B cell (primary cell): ENCODE measurements at regions not wholly inside any gene's neighbourhood (a gene's known extent, or its start where the extent isn't known, plus 50 kb on each side); places are given as distances from the start of the nearest gene placed in this dataset.

Experiments
- ATAC-seq: fragments of 200-7000 bp; cut with Tn5 transposase; one replicate; pipeline ENCODE4 v1.10.0; 2021; ENCODE audit warnings: low read depth, mild to moderate bottlenecking, moderate number of reproducible peaks, moderate library complexity
- CTCF ChIA-PET: fragments of 350-600 bp; sonication (Branson Sonifier 250); formaldehyde crosslinking; loops from one replicate; lab custom pipeline; 2021; ENCODE audit warnings: antibody characterized with exemption, inconsistent platforms; lab: Charles Lee
- POLR2A ChIA-PET: fragments of 350-600 bp; sonication (Branson Sonifier 250); formaldehyde crosslinking; loops from one replicate; lab custom pipeline; 2021; ENCODE audit warnings: antibody characterized with exemption; lab: Charles Lee
- DNase-seq: peaks from one replicate; pipeline ENCODE4 v3.0.0; 2013
- H2AFZ ChIP-seq: 2 replicates; pipeline ENCODE4 v1.6.1; 2012; ENCODE audit warnings: mild to moderate bottlenecking, low read depth, low read length; ENCODE audit not compliant: insufficient read depth, poor library complexity, severe bottlenecking
- H3K27ac ChIP-seq, 2 donors: 1 replicate in 1 of 2; 2 replicates in 1 of 2; pipeline ENCODE4 v1.5.1; 2012 to 2013; ENCODE audit warnings: low read length in 2 of 2, mild to moderate bottlenecking in 2 of 2, moderate library complexity in 1 of 2
- H3K27me3 ChIP-seq, 4 experiments: fragments of 200-600 bp in 1 of 4; sonication (generic) in 1 of 4; replicated peaks in 1 of 4; 1 replicate in 2 of 4; 2 replicates in 2 of 4; pipeline versions ENCODE4 v1.6.1 to v1.7.0; 2013 to 2016; ENCODE audit warnings: low read length in 3 of 4, mild to moderate bottlenecking in 2 of 4, mixed read lengths in 1 of 4, moderate library complexity in 1 of 4; ENCODE audit not compliant: insufficient read depth in 4 of 4, control insufficient read depth in 3 of 4; ENCODE audit errors: control extremely low read depth in 1 of 4
- H3K36me3 ChIP-seq, 2 experiments: replicated peaks in 1 of 2; 1 replicate in 1 of 2; 2 replicates in 1 of 2; pipeline versions ENCODE4 v1.6.1 to v1.7.1; 2013; ENCODE audit warnings: low read length in 1 of 2; ENCODE audit not compliant: insufficient read depth in 2 of 2, control insufficient read depth in 1 of 2; ENCODE audit errors: control extremely low read depth in 1 of 2, extremely low read depth in 1 of 2
- H3K4me1 ChIP-seq, 2 donors: fragments of 200-600 bp in 1 of 2; sonication (generic) in 1 of 2; 1 replicate in 1 of 2; 2 replicates in 1 of 2; pipeline versions ENCODE4 v1.5.1 to v1.6.1; 2013 to 2017; ENCODE audit warnings: low read length in 2 of 2; ENCODE audit not compliant: control insufficient read depth in 2 of 2, insufficient read depth in 2 of 2
- H3K4me2 ChIP-seq: replicated peaks from 2 replicates; pipeline ENCODE3; 2012; ENCODE audit warnings: mild to moderate bottlenecking, low read depth, low read length; ENCODE audit not compliant: poor library complexity, severe bottlenecking
- H3K4me3 ChIP-seq, 5 experiments: fragments of 200-600 bp in 1 of 5; sonication (generic) in 1 of 5; 1 replicate in 3 of 5; 2 replicates in 2 of 5; pipeline versions ENCODE4 v1.5.1 to v1.7.0; 2011 to 2016; ENCODE audit warnings: low read length in 4 of 5, mild to moderate bottlenecking in 4 of 5, low read depth in 2 of 5, control low read depth in 1 of 5, moderate library complexity in 1 of 5; ENCODE audit not compliant: insufficient read depth in 1 of 5; ENCODE audit errors: control extremely low read depth in 1 of 5, extremely low read depth in 1 of 5
- H3K79me2 ChIP-seq: fragments of 200-600 bp; sonication (generic); one replicate; pipeline ENCODE4 v1.6.0; 2016; ENCODE audit warnings: low read length; ENCODE audit not compliant: control insufficient read depth, insufficient read depth
- H3K9ac ChIP-seq: fragments of 200-600 bp; sonication (generic); 2 replicates; pipeline ENCODE4 v1.6.1; 2017; ENCODE audit warnings: mild to moderate bottlenecking, low read length, moderate library complexity
- H3K9me3 ChIP-seq, 3 donors: one replicate each; pipeline versions ENCODE4 v1.6.1 to v1.7.1; 2013; ENCODE audit warnings: low read length in 2 of 3; ENCODE audit not compliant: control insufficient read depth in 2 of 3, insufficient read depth in 1 of 3; ENCODE audit errors: control extremely low read depth in 1 of 3
- H4K20me1 ChIP-seq: 2 replicates; pipeline ENCODE4 v1.6.0; 2012; ENCODE audit warnings: mild to moderate bottlenecking, low read length; ENCODE audit not compliant: insufficient read depth, control insufficient read depth, poor library complexity, severe bottlenecking
- H3K27ac Mint-ChIP-seq: one replicate; pipeline ENCODE4 v1.8.0; 2021; ENCODE audit warnings: mixed read lengths
- H3K27me3 Mint-ChIP-seq: one replicate; pipeline ENCODE4 v1.8.0; 2021; ENCODE audit warnings: mixed read lengths
- H3K4me1 Mint-ChIP-seq: one replicate; pipeline ENCODE4 v1.8.0; 2021; ENCODE audit warnings: mixed read lengths
- H3K4me3 Mint-ChIP-seq: one replicate; pipeline ENCODE4 v1.8.0; 2021; ENCODE audit warnings: mixed read lengths
- H3K9me3 Mint-ChIP-seq: one replicate; pipeline ENCODE4 v1.8.0; 2022; ENCODE audit warnings: mixed read lengths; ENCODE audit not compliant: insufficient read depth
- EZH2 ChIP-seq: IDR thresholded peaks from 2 replicates; pipeline ENCODE4 v1.6.1; 2012; ENCODE audit warnings: borderline replicate concordance, low read depth, mild to moderate bottlenecking, moderate library complexity, low read length; ENCODE audit not compliant: insufficient read depth, poor library complexity, severe bottlenecking
- WGBS: methylation state at CpG from one replicate; pipeline ENCODE4 v1.1.5; 2013; ENCODE audit warnings: missing lambda C conversion rate; ENCODE audit not compliant: insufficient coverage; 5-methylcytosine and 5-hydroxymethylcytosine counted together
- intact Hi-C: fragments of 100-400 bp; cut with micrococcal nuclease; formaldehyde crosslinking; loops from one replicate; pipeline ENCODE4 v1.10.0; 2022
- TF ChIP-seq, protein P1 (sequence below): fragments of 200-600 bp; IDR thresholded peaks from one replicate; pipeline ENCODE4 v1.8.0; 2022; ENCODE audit warnings: antibody characterized with exemption, mild to moderate bottlenecking

DNA sequence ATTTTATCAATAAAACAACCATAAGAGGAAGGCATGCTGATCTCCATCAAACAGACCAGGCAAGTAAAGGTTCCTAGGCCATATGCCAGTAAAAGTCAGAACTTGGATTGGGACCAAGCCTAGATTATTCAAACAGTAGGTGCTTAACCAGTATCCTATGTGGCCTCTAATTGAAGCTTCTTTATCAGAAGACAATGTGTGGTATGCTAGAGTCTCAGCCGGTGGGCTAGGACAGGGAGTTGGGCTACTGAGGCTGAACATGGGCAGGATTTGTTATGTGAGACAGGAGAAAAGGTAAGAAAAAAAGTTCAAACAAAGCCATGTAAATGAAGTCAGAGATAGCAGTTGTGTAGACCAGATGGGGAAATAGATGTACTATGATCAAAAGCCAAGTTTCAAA lies 413.7 kb upstream of the GHITM start:
- POLR2A ChIA-PET: no interaction called here
- Histone ChIP-seq H4K20me1 (no peaks in the 10 kb centered on the region), H3K4me2 (no peak overlapping the region), H3K4me1 (no peaks in the 10 kb centered on the region), H3K36me3 (no peaks in the 10 kb centered on the region), H3K9ac (no peak overlapping the region), H3K27me3 (no peaks in the 10 kb centered on the region), H3K9me3 (no peaks in the 10 kb centered on the region), H3K27ac (no peak overlapping the region), H2AFZ (no peak overlapping the region), H3K79me2 (no peaks in the 10 kb centered on the region), H3K4me3 (no peak overlapping the region)
- H3K27ac Mint-ChIP-seq: no peak overlapping the region
- WGBS: 100% methylated on average over 1 of the region's 1 CpG
- no peak for DNase-seq
- no peak for TF ChIP-seq EZH2
- TF ChIP-seq, protein P1, sequence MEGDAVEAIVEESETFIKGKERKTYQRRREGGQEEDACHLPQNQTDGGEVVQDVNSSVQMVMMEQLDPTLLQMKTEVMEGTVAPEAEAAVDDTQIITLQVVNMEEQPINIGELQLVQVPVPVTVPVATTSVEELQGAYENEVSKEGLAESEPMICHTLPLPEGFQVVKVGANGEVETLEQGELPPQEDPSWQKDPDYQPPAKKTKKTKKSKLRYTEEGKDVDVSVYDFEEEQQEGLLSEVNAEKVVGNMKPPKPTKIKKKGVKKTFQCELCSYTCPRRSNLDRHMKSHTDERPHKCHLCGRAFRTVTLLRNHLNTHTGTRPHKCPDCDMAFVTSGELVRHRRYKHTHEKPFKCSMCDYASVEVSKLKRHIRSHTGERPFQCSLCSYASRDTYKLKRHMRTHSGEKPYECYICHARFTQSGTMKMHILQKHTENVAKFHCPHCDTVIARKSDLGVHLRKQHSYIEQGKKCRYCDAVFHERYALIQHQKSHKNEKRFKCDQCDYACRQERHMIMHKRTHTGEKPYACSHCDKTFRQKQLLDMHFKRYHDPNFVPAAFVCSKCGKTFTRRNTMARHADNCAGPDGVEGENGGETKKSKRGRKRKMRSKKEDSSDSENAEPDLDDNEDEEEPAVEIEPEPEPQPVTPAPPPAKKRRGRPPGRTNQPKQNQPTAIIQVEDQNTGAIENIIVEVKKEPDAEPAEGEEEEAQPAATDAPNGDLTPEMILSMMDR: no peak
- no peaks in the 10 kb centered on the region for H3K9me3 Mint-ChIP-seq
- no peak overlapping the region for H3K4me3 Mint-ChIP-seq
- H3K4me1 Mint-ChIP-seq: no peaks in the 10 kb centered on the region
- no peak for ATAC-seq
- CTCF ChIA-PET: no interaction called here
- H3K27me3 Mint-ChIP-seq: no peaks in the 10 kb centered on the region
- intact Hi-C loops: no loop called here

DNA sequence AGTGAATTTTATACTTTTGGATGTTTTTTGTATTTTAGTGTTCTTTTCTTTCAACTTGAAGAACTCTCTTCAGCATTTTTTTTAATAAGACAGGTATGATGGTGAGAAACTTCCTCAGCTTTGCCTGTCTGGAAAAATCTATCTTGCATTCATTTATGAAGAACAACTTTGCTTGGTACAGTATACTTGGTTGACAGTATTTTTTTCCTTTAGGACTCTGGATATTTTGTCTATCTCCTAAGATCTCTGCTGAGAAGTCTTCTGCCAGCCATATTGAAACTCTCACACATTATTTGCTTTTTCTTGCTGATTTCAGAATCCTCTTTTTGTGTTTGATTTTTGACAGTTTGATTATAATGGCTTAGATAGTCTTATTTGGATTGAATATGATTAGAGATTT lies 405.0 kb upstream of the GHITM start:
- Histone ChIP-seq H2AFZ (no peak overlapping the region), H3K4me1 (no peaks in the 10 kb centered on the region), H3K27ac (no peak overlapping the region), H3K9ac (no peak overlapping the region), H3K27me3 (no peaks in the 10 kb centered on the region), H3K4me3 (no peak overlapping the region), H3K79me2 (no peaks in the 10 kb centered on the region), H3K36me3 (no peaks in the 10 kb centered on the region), H3K9me3 (peaks cover 3 to 9% (median 3%) of the 10 kb centered on the region in 3 donors), H3K4me2 (no peak overlapping the region), H4K20me1 (no peaks in the 10 kb centered on the region)
- Mint-ChIP-seq H3K9me3 (peaks cover 16% of the 10 kb centered on the region), H3K4me1 (no peaks in the 10 kb centered on the region), H3K27me3 (no peaks in the 10 kb centered on the region), H3K27ac (no peak overlapping the region), H3K4me3 (no peak overlapping the region)
- CTCF ChIA-PET: no interaction called here
- intact Hi-C loops: no loop called here
- DNase-seq: no peak
- ATAC-seq: no peak
- TF ChIP-seq EZH2: no peak
- TF ChIP-seq, protein P1: no peak
- POLR2A ChIA-PET: no interaction called here
